ENCODE measurements at regions not wholly inside any gene's neighbourhood (a gene's known extent, or its start where the extent isn't known, plus 50 kb on each side); places are given as distances from the start of the nearest gene placed in this dataset.

- no peaks in the 10 kb centered on the region for H3K9me3 ChIP-seq (ENCODE audit: low read length)
- no peak overlapping the region for H3K4me3 ChIP-seq (ENCODE audit: low read depth, low read length, poor library complexity, severe bottlenecking)
- no peaks in the 10 kb centered on the region for H3K4me1 ChIP-seq (ENCODE audit: insufficient read depth, low read length, poor library complexity, severe bottlenecking)
- no peaks in the 10 kb centered on the region for H3K36me3 ChIP-seq (ENCODE audit: insufficient read depth, low read length)
- no peaks in the 10 kb centered on the region for H3K9me2 ChIP-seq (ENCODE audit: insufficient read depth, low read length)
- H3K4me2 ChIP-seq (ENCODE audit: low read length), result no peak overlapping the region
- no TSS peak for BruUV-seq (replicated peaks)
- ChIA-PET POLR2A (interaction anchor here (0.7 kb wide), 1 partner anchor 468 kb away, joined by 3 read pairs; no protein-coding TSS in a partner anchor), CTCF (ENCODE audit: unreplicated experiment) (no interaction called here)
- TF ChIP-seq CTCF (conservative IDR thresholded peaks at IDR 0.05; ENCODE audit: low read length), result no peak
- TF ChIP-seq EZH2phosphoT487 (IDR thresholded peaks at IDR 0.05; ENCODE audit: borderline replicate concordance, low read depth, low read length), result no peak
- intact Hi-C loops (cut with micrococcal nuclease; ENCODE audit: unreplicated experiment), result no loop called here
- H4K20me1 ChIP-seq (ENCODE audit: insufficient read depth, low read length), result no peaks in the 10 kb centered on the region
- H3K27ac ChIP-seq (ENCODE audit: low read depth, low read length, poor library complexity, severe bottlenecking), result no peak overlapping the region
- no peak overlapping the region for H2AFZ ChIP-seq (ENCODE audit: low read length)
- no peak for DNase-seq (ENCODE audit: low spot score)
- no peaks in the 10 kb centered on the region for H3K79me2 ChIP-seq (ENCODE audit: insufficient read depth, low read depth, low read length)
Observed at GRCh38 chr6:166679566-166679965, 52.5 kb upstream of the RPS6KA2 start.

GRCh38 chr6:166678426-166678825 lies 51.4 kb upstream of the RPS6KA2 start:
- Histone ChIP-seq H3K4me1 (ENCODE audit: insufficient read depth, low read length, poor library complexity, severe bottlenecking) (no peaks in the 10 kb centered on the region), H3K4me2 (ENCODE audit: low read length) (no peak overlapping the region), H3K27ac (ENCODE audit: low read depth, low read length, poor library complexity, severe bottlenecking) (no peak overlapping the region), H3K9me2 (ENCODE audit: insufficient read depth, low read length) (no peaks in the 10 kb centered on the region), H4K20me1 (ENCODE audit: insufficient read depth, low read length) (no peaks in the 10 kb centered on the region), H3K36me3 (ENCODE audit: insufficient read depth, low read length) (no peaks in the 10 kb centered on the region), H3K4me3 (ENCODE audit: low read depth, low read length, poor library complexity, severe bottlenecking) (no peak overlapping the region), H3K9me3 (ENCODE audit: low read length) (no peaks in the 10 kb centered on the region), H2AFZ (ENCODE audit: low read length) (no peak overlapping the region), H3K79me2 (ENCODE audit: insufficient read depth, low read depth, low read length) (no peaks in the 10 kb centered on the region)
- DNase-seq (ENCODE audit: low spot score), result no peak
- CTCF ChIA-PET (ENCODE audit: unreplicated experiment), result no interaction called here
- no TSS peak for BruUV-seq (replicated peaks)
- POLR2A ChIA-PET, result no interaction called here
- intact Hi-C loops (cut with micrococcal nuclease; ENCODE audit: unreplicated experiment), result no loop called here
- TF ChIP-seq CTCF (conservative IDR thresholded peaks at IDR 0.05; ENCODE audit: low read length) (no peak), EZH2phosphoT487 (IDR thresholded peaks at IDR 0.05; ENCODE audit: borderline replicate concordance, low read depth, low read length) (no peak)

GRCh38 chr6:166677941-166678340 lies 50.9 kb upstream of the RPS6KA2 start:
- no peak for TF ChIP-seq EZH2phosphoT487 (IDR thresholded peaks at IDR 0.05; ENCODE audit: borderline replicate concordance, low read depth, low read length)
- TF ChIP-seq CTCF (conservative IDR thresholded peaks at IDR 0.05; ENCODE audit: low read length), result no peak
- intact Hi-C loops (cut with micrococcal nuclease; ENCODE audit: unreplicated experiment), result no loop called here
- Histone ChIP-seq H3K27ac (ENCODE audit: low read depth, low read length, poor library complexity, severe bottlenecking) (no peak overlapping the region), H2AFZ (ENCODE audit: low read length) (no peak overlapping the region), H3K9me2 (ENCODE audit: insufficient read depth, low read length) (no peaks in the 10 kb centered on the region), H3K79me2 (ENCODE audit: insufficient read depth, low read depth, low read length) (no peaks in the 10 kb centered on the region), H3K4me3 (ENCODE audit: low read depth, low read length, poor library complexity, severe bottlenecking) (no peak overlapping the region), H3K4me1 (ENCODE audit: insufficient read depth, low read length, poor library complexity, severe bottlenecking) (no peaks in the 10 kb centered on the region), H3K4me2 (ENCODE audit: low read length) (no peak overlapping the region), H3K9me3 (ENCODE audit: low read length) (no peaks in the 10 kb centered on the region), H3K36me3 (ENCODE audit: insufficient read depth, low read length) (no peaks in the 10 kb centered on the region), H4K20me1 (ENCODE audit: insufficient read depth, low read length) (no peaks in the 10 kb centered on the region)
- no TSS peak for BruUV-seq (replicated peaks)
- ChIA-PET POLR2A (interaction anchor here (0.6 to 0.8 kb wide), 2 partner anchors 21 to 306 kb away, joined by 3 read pairs; no protein-coding TSS in a partner anchor), CTCF (ENCODE audit: unreplicated experiment) (no interaction called here)
- no peak for DNase-seq (ENCODE audit: low spot score)
